Heart right ventricle (tissue), 16 donors: ENCODE measurements at regions not wholly inside any gene's neighbourhood (a gene's known extent, or its start where the extent isn't known, plus 50 kb on each side); places are given as distances from the start of the nearest gene placed in this dataset.

Experiments used
- ATAC-seq, 8 donors: fragments of 200-7000 bp; cut with Tn5 transposase; one replicate each; pipeline ENCODE4 v1.9.1; 2020; ENCODE audit warnings: mild to moderate bottlenecking in 8 of 8, moderate library complexity in 8 of 8, moderate number of reproducible peaks in 1 of 8
- DNase-seq, 2 donors: peaks; one replicate each; pipeline ENCODE4 v3.0.0-alpha.2; 2020
- H3K27ac ChIP-seq, 10 donors: fragments of 200-600 bp; sonication (generic) in 2 of 10; one replicate each; pipeline versions ENCODE4 v1.5.0 to v1.8.0; 2020 to 2022; ENCODE audit warnings: mild to moderate bottlenecking in 3 of 10
- H3K27me3 ChIP-seq, 7 donors: fragments of 200-600 bp; one replicate each; pipeline ENCODE4 v1.8.0; 2021 to 2022; ENCODE audit warnings: mild to moderate bottlenecking in 2 of 7
- H3K36me3 ChIP-seq, 9 donors: fragments of 200-600 bp; sonication (generic) in 1 of 9; one replicate each; pipeline versions ENCODE4 v1.5.0 to v1.8.0; 2020 to 2022; ENCODE audit warnings: mild to moderate bottlenecking in 2 of 9
- H3K4me1 ChIP-seq, 9 donors: fragments of 200-600 bp; sonication (generic) in 1 of 9; one replicate each; pipeline versions ENCODE4 v1.5.0 to v1.8.0; 2020 to 2022; ENCODE audit warnings: mild to moderate bottlenecking in 4 of 9
- H3K4me3 ChIP-seq, 10 donors: fragments of 200-600 bp; sonication (generic) in 2 of 10; one replicate each; pipeline versions ENCODE4 v1.5.0 to v1.8.0; 2020 to 2022; ENCODE audit warnings: mild to moderate bottlenecking in 7 of 10, moderate library complexity in 2 of 10
- H3K9me3 ChIP-seq, 11 donors: fragments of 200-600 bp in 10 of 11; sonication (generic) in 2 of 11; one replicate each; pipeline versions ENCODE4 v1.5.0 to v1.8.0; 2013 to 2022; ENCODE audit warnings: mild to moderate bottlenecking in 2 of 11, control low read depth in 1 of 11, moderate library complexity in 1 of 11
- CTCF ChIP-seq, 9 donors: fragments of 200-600 bp; sonication (generic) in 2 of 9; IDR thresholded peaks; one replicate each; pipeline versions ENCODE4 v1.5.0 to v1.8.0; 2021 to 2022; ENCODE audit warnings: antibody characterized with exemption in 9 of 9, mild to moderate bottlenecking in 5 of 9, moderate library complexity in 1 of 9
- WGBS, 2 donors: extraction: QIAGEN DNeasy Blood & Tissue Kit; methylation state at CpG; one replicate each; pipeline ENCODE4 v1.1.7; 2013; ENCODE audit warnings: inconsistent platforms in 1 of 2; 5-methylcytosine and 5-hydroxymethylcytosine counted together
- intact Hi-C, 10 donors: fragments of 100-400 bp; cut with DNase I; formaldehyde crosslinking; loops; one replicate each; pipeline versions ENCODE4 v1.11.1 to v1.14.2; 2022
- donor health status: Arrhythmogenic right ventricular cardiomyopathy.
- donor health status: ischemic (EF 13 %, LVEDD 7.1; RV severe dilation, severe dysfunction).
- donor health status: healthy with polysubstance abuse.
- donor health status: DM: no; HTN: yes; CAD: no.
- donor health status: DM: no; HTN: no; CAD: no.
- donor health status: ischemic (EF 25% LVEDD 6.9; RV normal size, moderate dysfunction).
- donor health status: ischemic (EF 25% LVEDD 5.7; RV mildly dilated, moderate dysfunction).
- donor health status: healthy.
- donor health status: DM: yes; HTN: yes; CAD: no.
- donor health status: Ischemic cardiomyopathy.
- donor health status: ischemic (EF 35%, LVEDD 5.7; RV mildly dilated, moderate dysfunction).
- donor health status: nonischemic (EF 11% LVEDD 7.7; RV severe dilation, severe dysfunction).
- donor health status: DM: yes; HTN: yes; CAD: no.
- donor health status: PGD.
- donor health status: ischemic (EF 29% LVEDD 5.4; RV normal size, mild dysfunction).
- donor health status: nonischemic (EF 23%, LVEDD 6.1; RV moderate dilation, normal function).

GRCh38 chr4:132316738-132317137 is 832.4 kb upstream of the PCDH10 start:
- 86 to 90% methylated on average over 2 of the region's 2 CpGs for WGBS, 2 donors

GRCh38 chr4:132317923-132318322 is 831.2 kb upstream of the PCDH10 start:
- intact Hi-C loops: no loop called here
- Histone ChIP-seq H3K4me3 (no peak overlapping the region), H3K9me3 (peaks cover 0 to 13% (median 0%) of the 10 kb centered on the region in 11 donors), H3K27me3 (no peaks in the 10 kb centered on the region), H3K4me1 (no peaks in the 10 kb centered on the region), H3K36me3 (no peaks in the 10 kb centered on the region), H3K27ac (no peak overlapping the region)
- no peak for TF ChIP-seq CTCF (IDR thresholded peaks at IDR 0.05)
- 73 to 75% methylated on average over 2 of the region's 2 CpGs for WGBS, 2 donors
- DNase-seq (no peak), ATAC-seq (no peak)

More at GRCh38 chr4:132316738-132317137, 832.4 kb upstream of the PCDH10 start:
- peaks cover 0 to 10% (median 0%) of the 10 kb centered on the region in 11 donors for H3K9me3 ChIP-seq
- no peak overlapping the region for H3K27ac ChIP-seq
- no peaks in the 10 kb centered on the region for H3K27me3 ChIP-seq
- DNase-seq (no peak), ATAC-seq (no peak)
- no peaks in the 10 kb centered on the region for H3K36me3 ChIP-seq
- intact Hi-C loops: no loop called here
- H3K4me1 ChIP-seq: no peaks in the 10 kb centered on the region
- no peak overlapping the region for H3K4me3 ChIP-seq
- TF ChIP-seq CTCF (IDR thresholded peaks at IDR 0.05): no peak

GRCh38 chr4:132328761-132329160 is 820.3 kb upstream of the PCDH10 start:
- no peaks in the 10 kb centered on the region for H3K4me1 ChIP-seq
- 27 to 83% methylated on average over 1 of the region's 1 CpG for WGBS, 2 donors
- no peak for DNase-seq
- no peaks in the 10 kb centered on the region for H3K36me3 ChIP-seq
- no peak for ATAC-seq
- no peak overlapping the region for H3K27ac ChIP-seq
- no peak for TF ChIP-seq CTCF (IDR thresholded peaks at IDR 0.05)
- intact Hi-C loops: no loop called here
- no peak overlapping the region for H3K4me3 ChIP-seq
- no peaks in the 10 kb centered on the region for H3K27me3 ChIP-seq
- H3K9me3 ChIP-seq: no peaks in the 10 kb centered on the region

GRCh38 chr4:132330994-132331393 is 818.1 kb upstream of the PCDH10 start:
- WGBS, 2 donors: 90 to 98% methylated on average over 2 of the region's 2 CpGs
- Histone ChIP-seq H3K4me1 (no peaks in the 10 kb centered on the region), H3K36me3 (no peaks in the 10 kb centered on the region), H3K9me3 (peaks cover 0 to 3% (median 0%) of the 10 kb centered on the region in 11 donors), H3K27me3 (no peaks in the 10 kb centered on the region), H3K27ac (no peak overlapping the region), H3K4me3 (no peak overlapping the region)
- intact Hi-C loops: no loop called here
- TF ChIP-seq CTCF (IDR thresholded peaks at IDR 0.05): no peak
- ATAC-seq: no peak
- DNase-seq: no peak
